T-helper 1 cell treated with Interleukin-12 subunit alpha and Interleukin-12 subunit beta and Interleukin-4 antibody, amounts not matched to agents 30 ng/mL and 1 ng/mL, for 36 hours (primary cell): ENCODE measurements at regions not wholly inside any gene's neighbourhood (a gene's known extent, or its start where the extent isn't known, plus 50 kb on each side); places are given as distances from the start of the nearest gene placed in this dataset.
"Not testable (repeated sequence)": the region's sequence is repeated elsewhere in the genome, so short reads cannot be mapped to it uniquely, and the experiment has no call there.

Experiments used
- intact Hi-C: fragments of 100-400 bp; cut with micrococcal nuclease; formaldehyde crosslinking; loops from one replicate; pipeline ENCODE4 v1.15.1; 2024

- intact Hi-C loops, result no loop called here
These were observed 1071.2 kb upstream of the LCORL start for GRCh38 chr4:19092797-19093196.

DNA sequence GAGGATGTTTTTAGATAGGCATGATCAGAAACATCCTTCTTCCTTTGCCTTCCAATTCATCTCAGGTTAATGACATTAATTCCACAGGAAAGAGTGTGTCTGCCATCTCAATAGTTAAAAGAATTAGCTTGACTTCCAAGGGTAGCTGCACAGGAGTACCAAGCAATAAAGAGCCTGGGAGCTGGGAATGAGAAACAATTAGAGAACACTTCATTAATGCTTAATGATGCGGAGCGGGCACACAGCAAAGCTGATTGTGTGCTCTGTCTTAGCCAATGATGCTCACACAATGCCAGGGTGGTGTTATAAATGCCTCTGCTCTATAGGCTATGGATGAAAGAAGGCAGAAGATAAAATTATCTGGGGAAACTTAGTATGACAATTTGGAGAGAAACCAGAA is 1052.5 kb upstream of the LCORL start:
- intact Hi-C loops, result no loop called here

- intact Hi-C loops, result no loop called here
These were observed 1042.1 kb upstream of the LCORL start for GRCh38 chr4:19063662-19064061.

DNA sequence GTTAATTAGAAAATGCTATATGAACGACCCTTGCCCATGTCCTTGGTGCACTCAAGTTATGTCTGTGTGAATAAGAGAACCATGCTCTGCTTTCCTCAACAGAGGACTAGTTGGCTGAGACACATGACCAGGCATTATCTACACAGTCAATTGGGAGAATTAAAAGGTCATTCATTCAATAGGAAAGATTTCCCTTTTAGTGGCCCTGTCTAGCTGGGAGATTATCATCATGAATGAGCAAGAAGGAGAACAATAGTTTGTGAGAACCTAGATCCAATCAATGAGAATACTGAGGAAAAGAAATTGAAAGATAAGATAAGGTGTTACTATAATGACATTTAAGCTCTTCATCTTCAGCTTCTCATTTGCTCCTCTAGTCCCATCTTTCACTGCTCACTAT is 1033.4 kb upstream of the LCORL start:
- intact Hi-C loops, result no loop called here

DNA sequence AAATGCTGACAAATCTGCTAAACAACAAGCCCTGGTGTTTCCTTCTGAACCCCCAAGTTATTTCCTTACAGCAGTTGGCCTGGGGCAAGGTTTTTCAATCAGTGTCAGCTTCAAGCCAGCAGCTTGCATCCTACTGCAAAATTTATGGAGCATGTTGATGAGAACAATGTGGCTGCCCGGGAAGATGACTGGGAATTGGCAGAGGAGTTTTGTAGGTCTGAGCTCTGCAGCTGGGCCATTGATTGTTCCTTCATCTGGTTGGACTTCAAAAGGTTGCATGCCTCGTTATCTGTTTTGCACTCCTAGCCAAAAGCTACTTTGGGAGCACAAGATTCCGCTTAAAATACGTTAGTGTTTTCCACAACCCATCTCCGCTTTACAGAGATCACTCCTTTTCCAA is 1030.3 kb upstream of the LCORL start:
- intact Hi-C loops, result no loop called here

GRCh38 chr4:19047279-19047880 is 1025.8 kb upstream of the LCORL start:
- intact Hi-C loops, result no loop called here

DNA sequence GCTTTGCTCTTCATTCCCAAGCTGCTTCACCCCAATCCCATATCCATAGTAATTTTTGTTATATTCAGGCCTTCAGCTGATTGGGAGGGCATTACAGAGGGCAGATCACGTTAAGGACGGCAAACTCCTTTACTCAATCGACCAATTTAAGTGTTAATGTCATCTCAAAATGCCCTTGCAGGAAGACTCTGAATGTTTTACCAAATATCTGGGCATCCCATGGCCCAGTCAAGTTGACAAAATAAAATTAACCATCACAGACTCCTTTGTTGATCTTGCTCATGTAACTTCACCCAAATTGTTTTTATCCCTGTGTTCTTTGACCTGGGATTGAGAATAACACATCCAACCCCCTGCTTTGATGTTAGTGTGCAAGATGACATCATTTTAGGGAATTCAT is 1018.3 kb upstream of the LCORL start:
- intact Hi-C loops, result loop anchor here (1.0 kb wide), 1 partner anchor 13 kb away; no protein-coding TSS in a partner anchor

GRCh38 chr4:19038231-19038630 is 1016.7 kb upstream of the LCORL start:
- intact Hi-C loops, result no loop called here

DNA sequence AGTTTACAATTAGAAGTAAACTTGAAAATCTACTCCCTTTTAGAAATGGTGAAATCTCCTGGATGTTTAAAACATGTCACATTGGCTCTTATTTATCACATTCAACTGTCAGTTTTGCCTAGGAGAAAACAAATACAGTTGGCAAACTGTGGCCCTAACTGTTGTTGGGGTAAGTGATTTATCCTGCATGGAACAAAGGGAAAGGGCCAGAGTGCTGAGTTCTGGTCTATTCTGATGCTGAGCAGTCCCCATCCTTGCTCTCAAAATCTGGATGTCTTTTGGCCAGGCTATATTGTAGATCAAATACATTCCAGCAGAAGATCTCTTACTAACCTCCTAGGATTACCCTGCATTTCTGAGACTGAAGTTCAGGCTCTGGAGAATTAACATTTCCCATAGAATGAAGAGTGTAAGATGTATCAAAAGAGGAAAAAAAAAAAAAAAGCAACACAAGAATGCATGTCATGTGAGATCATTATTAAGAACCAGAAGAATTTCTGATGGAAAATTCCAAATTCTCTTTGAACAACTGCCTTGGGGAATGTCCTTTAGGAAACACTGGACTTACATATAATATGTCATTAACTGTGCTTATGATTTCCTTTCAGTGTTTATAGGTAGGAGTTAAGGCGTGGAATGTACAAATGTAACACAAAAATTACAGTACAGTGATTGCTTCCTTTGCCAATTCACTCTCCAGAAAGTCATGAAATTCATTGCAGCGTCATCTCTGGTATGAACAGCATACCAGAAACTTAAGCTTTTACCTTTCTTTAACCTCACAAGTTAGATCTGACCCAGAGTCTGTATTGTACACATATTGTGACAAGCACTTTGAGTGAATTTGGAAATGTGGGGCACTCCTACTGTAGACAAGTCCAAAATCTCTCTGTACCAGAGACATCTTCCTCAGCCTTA is 1012.5 kb upstream of the LCORL start:
- intact Hi-C loops, result no loop called here

DNA sequence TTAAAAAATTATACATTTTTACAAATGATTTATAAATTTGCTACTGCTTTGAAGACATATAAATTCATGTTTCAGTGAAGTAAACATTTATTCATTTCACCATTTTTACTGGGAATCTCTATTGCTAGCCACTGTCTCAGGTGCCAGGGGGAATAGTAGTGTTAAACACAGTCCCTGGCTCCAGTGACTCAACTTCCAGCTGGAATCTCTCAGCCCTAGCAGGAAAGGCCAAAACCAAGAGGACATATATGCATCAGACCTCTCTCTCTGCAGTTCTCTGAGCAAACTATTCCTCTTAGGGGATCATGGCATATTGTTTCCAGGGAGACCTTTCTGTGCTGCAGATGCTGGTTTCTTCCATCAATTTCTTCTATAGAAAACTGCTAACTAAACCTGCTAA is 1009.0 kb upstream of the LCORL start:
- intact Hi-C loops, result no loop called here

- intact Hi-C loops, result no loop called here
These were observed 1008.5 kb upstream of the LCORL start for GRCh38 chr4:19030048-19030447.

DNA sequence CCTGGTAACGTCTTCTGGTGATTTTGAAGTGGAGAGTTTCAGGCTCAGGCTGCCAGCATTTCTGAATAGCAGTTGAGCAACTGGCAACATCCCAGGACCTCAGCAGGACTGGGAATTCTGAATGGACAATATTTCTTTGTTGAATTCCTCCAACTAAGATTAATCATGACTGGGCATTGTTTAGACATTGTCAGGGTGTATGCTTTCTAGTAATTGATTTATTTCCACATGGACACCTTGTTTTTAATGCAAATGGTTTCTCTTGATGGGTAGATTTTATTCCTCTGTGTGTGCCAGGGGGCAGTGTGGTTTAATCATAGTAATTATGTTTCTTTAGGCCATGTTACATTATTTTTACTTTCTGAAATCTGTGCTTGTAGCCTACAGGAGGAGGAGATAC is 1004.7 kb upstream of the LCORL start:
- intact Hi-C loops, result no loop called here

- intact Hi-C loops, result no loop called here
These were observed 1003.5 kb upstream of the LCORL start for GRCh38 chr4:19025031-19025430.

GRCh38 chr4:19024047-19024446 is 1002.5 kb upstream of the LCORL start:
- intact Hi-C loops, result no loop called here

DNA sequence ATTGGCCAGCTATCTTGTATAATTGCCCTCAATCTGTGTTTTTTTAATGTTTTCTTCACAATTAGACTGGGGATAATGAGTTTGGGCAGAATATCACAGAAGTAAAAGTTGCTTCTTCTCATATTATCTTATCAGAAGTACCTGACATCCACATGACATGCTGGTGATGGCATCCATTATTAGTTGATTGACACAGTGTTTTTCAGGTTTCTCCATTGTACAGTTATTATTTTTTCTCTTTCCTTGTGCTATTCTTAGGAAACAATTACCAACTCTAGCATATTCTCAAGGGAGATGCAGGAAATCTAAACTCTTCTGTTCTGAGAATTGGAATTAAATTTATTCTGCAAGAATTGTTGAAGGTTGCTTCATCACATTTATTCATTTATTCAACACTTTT is 1000.1 kb upstream of the LCORL start:
- intact Hi-C loops, result no loop called here

- intact Hi-C loops, result not testable (repeated sequence)
These were observed 995.0 kb upstream of the LCORL start for GRCh38 chr4:19016550-19016949.

DNA sequence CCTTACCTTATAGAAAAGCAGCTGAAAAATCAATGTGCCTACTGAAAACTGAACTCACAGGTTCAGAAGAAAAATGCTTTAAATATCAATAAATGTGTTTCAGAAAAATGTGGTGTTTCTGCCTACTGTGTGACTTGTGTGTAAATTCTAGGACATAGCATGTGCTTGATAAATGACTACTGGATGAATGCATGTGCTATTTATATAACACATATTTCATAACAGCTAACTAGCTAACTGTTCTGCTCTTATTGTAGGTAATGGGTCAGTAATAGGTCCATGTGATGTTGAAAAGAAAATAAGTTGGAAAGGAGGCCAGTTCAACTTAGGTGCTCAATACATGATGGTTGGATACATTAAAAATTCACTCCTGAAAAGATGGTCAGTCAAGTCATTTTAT is 993.0 kb upstream of the LCORL start:
- intact Hi-C loops, result no loop called here

DNA sequence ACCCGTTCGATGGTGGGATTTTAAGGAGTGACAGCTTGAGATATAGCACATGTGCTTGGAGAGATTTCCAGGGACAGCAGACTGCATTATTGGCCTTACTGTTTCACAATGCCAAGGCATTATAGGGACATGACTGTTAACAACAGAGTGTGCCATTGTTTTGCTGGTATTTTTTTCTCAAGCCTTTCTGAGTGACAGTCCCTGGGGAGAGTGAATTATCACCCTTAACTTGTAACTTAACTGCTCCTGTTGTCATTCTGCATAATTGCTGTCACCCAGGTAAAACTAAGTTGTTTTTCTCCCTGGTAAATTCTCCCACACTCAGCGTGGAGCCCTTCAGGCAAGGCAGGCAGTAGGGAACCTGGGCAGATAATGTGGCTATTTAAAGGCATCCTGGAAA is 989.2 kb upstream of the LCORL start:
- intact Hi-C loops, result no loop called here

DNA sequence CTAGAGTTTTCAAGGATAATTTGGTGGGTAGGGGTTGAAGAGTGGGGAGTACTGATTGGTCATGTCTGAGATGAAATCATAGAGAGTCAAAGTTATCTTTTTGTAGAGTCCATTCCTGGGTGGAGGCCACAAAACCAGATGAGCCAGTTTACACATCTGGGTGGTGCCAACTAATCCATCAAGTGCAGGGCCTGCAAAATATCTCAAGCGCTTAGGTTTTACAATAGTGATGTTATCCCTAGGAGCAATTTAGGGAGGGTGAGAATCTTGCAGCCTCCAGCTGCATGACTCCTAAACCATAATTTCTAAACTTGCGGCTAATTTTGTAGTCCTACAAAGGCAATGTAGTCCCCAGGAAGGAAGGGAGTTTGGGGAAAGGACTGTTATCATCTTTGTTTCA is 988.3 kb upstream of the LCORL start:
- intact Hi-C loops, result no loop called here

DNA sequence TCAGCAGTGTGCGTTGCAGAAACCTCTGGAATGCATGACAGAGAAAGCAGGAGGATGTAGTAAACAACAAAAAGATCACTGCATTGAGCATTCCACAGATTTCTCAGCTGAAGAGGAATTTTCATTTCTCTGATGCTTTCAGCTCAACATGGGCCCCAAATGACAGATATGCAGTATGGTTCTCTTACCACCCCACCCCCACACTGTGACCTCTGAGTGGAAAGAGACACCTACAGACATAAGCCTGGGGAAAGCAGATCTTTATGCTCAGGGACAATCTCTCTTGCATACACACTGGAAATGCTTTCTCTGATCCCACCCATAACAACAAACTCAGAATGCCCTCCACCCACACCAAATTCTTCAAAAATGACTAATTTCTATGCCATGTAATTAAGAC is 983.7 kb upstream of the LCORL start:
- intact Hi-C loops, result no loop called here

DNA sequence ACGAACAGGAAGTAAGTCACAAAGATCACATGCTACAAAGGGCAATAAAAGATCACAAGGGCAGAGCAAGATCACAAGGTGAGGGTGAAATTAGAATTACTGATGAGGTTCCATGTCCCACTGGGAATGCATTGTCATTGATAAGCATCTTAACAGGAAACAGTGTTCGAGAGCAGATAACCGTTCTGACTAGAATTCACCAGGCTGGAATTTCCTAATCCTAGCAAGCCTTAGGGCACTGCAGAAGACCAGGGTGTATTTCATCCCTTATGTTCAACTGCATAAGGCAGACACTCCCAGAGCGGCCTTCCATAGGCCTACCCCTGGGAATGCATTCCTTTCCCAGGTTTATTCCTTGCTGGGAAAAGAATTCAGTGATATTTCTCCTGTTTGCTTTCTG is 980.6 kb upstream of the LCORL start:
- intact Hi-C loops, result no loop called here

- intact Hi-C loops, result no loop called here
These were observed 978.0 kb upstream of the LCORL start for GRCh38 chr4:18999595-18999994.

GRCh38 chr4:18981234-18981615 is 959.7 kb upstream of the LCORL start:
- intact Hi-C loops, result no loop called here
